K562 (cell line): ENCODE measurements at regions not wholly inside any gene's neighbourhood (a gene's known extent, or its start where the extent isn't known, plus 50 kb on each side); places are given as distances from the start of the nearest gene placed in this dataset.

ENCODE experiments used
- ADNP ChIP-seq: fragments of 200-800 bp; sonication (Bioruptor generic); IDR thresholded peaks from 2 replicates; pipeline ENCODE4 v1.6.1; 2016; ENCODE audit warnings: missing genetic modification characterization, missing compliant biosample characterization
- CTCF ChIP-seq, 3 experiments: IDR thresholded peaks in 2 of 3; conservative IDR thresholded peaks in 1 of 3; 2 replicates each; pipeline ENCODE4 v1.5.1; 2011 to 2012; ENCODE audit warnings: low read length in 3 of 3, mild to moderate bottlenecking in 3 of 3, control low read depth in 2 of 3, improper control_type of control experiment in 1 of 3, inconsistent platforms in 1 of 3, low read depth in 1 of 3, mixed read lengths in 1 of 3, moderate library complexity in 1 of 3; ENCODE audit not compliant: insufficient read depth in 2 of 3
- SMAD2 ChIP-seq: fragments of 150-350 bp; IDR thresholded peaks from 2 replicates; pipeline ENCODE4 v1.6.1; 2014; ENCODE audit warnings: low read depth, mild to moderate bottlenecking, low read length
- SNRNP70 ChIP-seq: fragments of 200-400 bp; formaldehyde crosslinking; optimal IDR thresholded peaks from 2 replicates; pipeline ENCODE3; 2017; ENCODE audit warnings: low read depth, low read length
- TSC22D4 ChIP-seq: fragments of 450-650 bp; IDR thresholded peaks from 2 replicates; pipeline ENCODE4 v1.6.1; 2016; ENCODE audit warnings: missing genetic modification characterization, missing biosample characterization, control low read depth
- VEZF1 ChIP-seq: fragments of 200-800 bp; sonication (Bioruptor generic); IDR thresholded peaks from 2 replicates; pipeline ENCODE4 v1.6.1; 2017; ENCODE audit warnings: missing genetic modification characterization, missing compliant biosample characterization
- TF ChIP-seq, protein P1 (sequence below): fragments of 250-450 bp; sonication (Bioruptor Pico); IDR thresholded peaks from 2 replicates; pipeline ENCODE4 v1.5.0; 2020; ENCODE audit warnings: mild to moderate bottlenecking, borderline replicate concordance

DNA sequence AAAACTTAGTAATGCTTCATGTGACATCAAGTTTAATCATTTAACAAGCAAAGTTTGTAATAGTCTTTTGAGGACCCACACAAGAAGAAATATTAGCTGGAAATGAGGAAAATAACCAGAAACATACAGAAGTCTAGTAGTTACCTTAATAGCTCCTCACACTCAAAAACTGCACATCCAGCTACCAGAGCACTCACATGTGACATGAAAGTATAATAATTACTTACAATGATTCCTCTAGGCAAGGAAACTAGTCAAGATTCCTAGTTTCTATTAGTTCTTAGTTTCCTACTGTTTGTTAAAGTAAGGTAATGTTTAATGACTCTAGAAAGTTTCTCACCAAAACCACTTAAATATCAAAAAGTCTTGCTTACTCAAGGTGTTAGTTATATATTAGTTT, 335.8 kb downstream of the RAD51AP2 start (continued):
- TF ChIP-seq, protein P1, sequence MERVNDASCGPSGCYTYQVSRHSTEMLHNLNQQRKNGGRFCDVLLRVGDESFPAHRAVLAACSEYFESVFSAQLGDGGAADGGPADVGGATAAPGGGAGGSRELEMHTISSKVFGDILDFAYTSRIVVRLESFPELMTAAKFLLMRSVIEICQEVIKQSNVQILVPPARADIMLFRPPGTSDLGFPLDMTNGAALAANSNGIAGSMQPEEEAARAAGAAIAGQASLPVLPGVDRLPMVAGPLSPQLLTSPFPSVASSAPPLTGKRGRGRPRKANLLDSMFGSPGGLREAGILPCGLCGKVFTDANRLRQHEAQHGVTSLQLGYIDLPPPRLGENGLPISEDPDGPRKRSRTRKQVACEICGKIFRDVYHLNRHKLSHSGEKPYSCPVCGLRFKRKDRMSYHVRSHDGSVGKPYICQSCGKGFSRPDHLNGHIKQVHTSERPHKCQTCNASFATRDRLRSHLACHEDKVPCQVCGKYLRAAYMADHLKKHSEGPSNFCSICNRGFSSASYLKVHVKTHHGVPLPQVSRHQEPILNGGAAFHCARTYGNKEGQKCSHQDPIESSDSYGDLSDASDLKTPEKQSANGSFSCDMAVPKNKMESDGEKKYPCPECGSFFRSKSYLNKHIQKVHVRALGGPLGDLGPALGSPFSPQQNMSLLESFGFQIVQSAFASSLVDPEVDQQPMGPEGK (CRISPR knock-in tag), result no peak
- TF ChIP-seq CTCF (IDR thresholded peaks at IDR 0.05 in 2 of 3, conservative IDR thresholded peaks at IDR 0.05 in 1 of 3; ENCODE audit: insufficient read depth in 2 of 3, low read depth in 1 of 3, low read length in 3 of 3) (no peak), ADNP (tag) (no peak), SNRNP70 (no peak), SMAD2 (no peak), TSC22D4 (tag) (no peak), VEZF1 (CRISPR knock-in tag) (no peak)
- TF ChIP-seq, all 486 proteins: peak for 0
